ENCODE measurements at regions not wholly inside any gene's neighbourhood (a gene's known extent, or its start where the extent isn't known, plus 50 kb on each side); places are given as distances from the start of the nearest gene placed in this dataset.

DNA sequence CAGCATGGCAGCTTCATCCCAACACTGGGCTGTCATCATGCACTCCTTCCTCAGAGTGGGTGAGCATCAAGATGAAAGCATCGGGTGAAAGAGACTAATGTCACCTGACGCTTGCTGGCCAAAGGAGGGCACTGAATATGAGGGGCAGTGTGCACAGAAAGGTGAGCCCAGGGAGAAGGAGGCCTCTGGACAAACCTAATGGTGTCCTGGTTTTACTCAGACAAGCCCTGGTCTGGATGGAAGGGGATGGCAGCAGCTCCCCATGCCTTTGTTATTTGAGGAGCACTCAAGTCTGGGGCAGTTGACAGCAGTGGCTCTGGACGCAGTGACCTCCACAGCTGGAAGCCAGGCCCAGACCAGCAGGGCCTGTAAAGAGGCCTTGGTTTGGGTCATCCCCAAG lies 209.7 kb downstream of the SMAD2 start:
- H3K4me3 ChIP-seq (ENCODE audit: low read depth, low read length) = no peak overlapping the region
- DNase-seq (ENCODE audit: low read depth) = no peak
- TF ChIP-seq POLR2A (IDR thresholded peaks at IDR 0.05; ENCODE audit: extremely low read depth, insufficient read length) (no peak), CTCF (IDR thresholded peaks at IDR 0.05; ENCODE audit: low read depth, low read length) (no peak), MYC (IDR thresholded peaks at IDR 0.05; ENCODE audit: low read depth, low read length) (no peak)
- TF ChIP-seq, protein P1, sequence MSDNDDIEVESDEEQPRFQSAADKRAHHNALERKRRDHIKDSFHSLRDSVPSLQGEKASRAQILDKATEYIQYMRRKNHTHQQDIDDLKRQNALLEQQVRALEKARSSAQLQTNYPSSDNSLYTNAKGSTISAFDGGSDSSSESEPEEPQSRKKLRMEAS (IDR thresholded peaks at IDR 0.05; ENCODE audit: low read depth, low read length) = no peak

GRCh38 chr18:47719096-47719780 lies 211.2 kb downstream of the SMAD2 start:
- TF ChIP-seq POLR2A (IDR thresholded peaks at IDR 0.05; ENCODE audit: extremely low read depth, insufficient read length) = no peak
- TF ChIP-seq CTCF (IDR thresholded peaks at IDR 0.05; ENCODE audit: low read depth, low read length) = no peak
- TF ChIP-seq, protein P1 (IDR thresholded peaks at IDR 0.05; ENCODE audit: low read depth, low read length) = no peak
- TF ChIP-seq MYC (IDR thresholded peaks at IDR 0.05; ENCODE audit: low read depth, low read length) = no peak
- no peak overlapping the region for H3K4me3 ChIP-seq (ENCODE audit: low read depth, low read length)
- no peak for DNase-seq (ENCODE audit: low read depth)

- TF ChIP-seq, protein P1 (IDR thresholded peaks at IDR 0.05; ENCODE audit: low read depth, low read length) = no peak
- TF ChIP-seq CTCF (IDR thresholded peaks at IDR 0.05; ENCODE audit: low read depth, low read length) (no peak), POLR2A (IDR thresholded peaks at IDR 0.05; ENCODE audit: extremely low read depth, insufficient read length) (no peak), MYC (IDR thresholded peaks at IDR 0.05; ENCODE audit: low read depth, low read length) (no peak)
- no peak for DNase-seq (ENCODE audit: low read depth)
- H3K4me3 ChIP-seq (ENCODE audit: low read depth, low read length) = no peak overlapping the region
Observed at GRCh38 chr18:47718646-47719045, 211.8 kb downstream of the SMAD2 start.

DNA sequence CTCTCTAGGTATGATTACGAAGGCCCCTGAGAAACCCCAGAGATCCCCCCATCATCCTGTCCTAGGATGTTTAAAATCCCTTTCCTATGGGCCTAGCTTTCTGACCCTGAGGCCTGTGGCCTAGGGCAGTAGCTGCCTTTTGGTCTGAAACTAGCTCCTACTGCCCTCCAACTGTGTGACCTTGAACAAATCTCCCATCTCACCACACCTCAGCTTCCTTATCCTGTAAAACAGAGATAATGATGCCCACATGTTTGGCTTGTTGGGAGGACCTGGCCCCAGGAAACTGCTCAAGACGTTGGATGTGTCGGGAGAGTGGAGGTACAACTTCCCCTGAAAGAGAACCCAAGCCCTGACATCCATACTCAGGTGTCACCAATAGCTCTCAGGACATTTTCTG lies 213.2 kb downstream of the SMAD2 start:
- H3K4me3 ChIP-seq (ENCODE audit: low read depth, low read length) = no peak overlapping the region
- no peak for DNase-seq (ENCODE audit: low read depth)
- TF ChIP-seq POLR2A (IDR thresholded peaks at IDR 0.05; ENCODE audit: extremely low read depth, insufficient read length) (no peak), CTCF (IDR thresholded peaks at IDR 0.05; ENCODE audit: low read depth, low read length) (no peak)
- TF ChIP-seq, protein P1 (IDR thresholded peaks at IDR 0.05; ENCODE audit: low read depth, low read length) = no peak

- no peak for DNase-seq (ENCODE audit: low read depth)
- H3K4me3 ChIP-seq (ENCODE audit: low read depth, low read length) = no peak overlapping the region
- TF ChIP-seq MYC (IDR thresholded peaks at IDR 0.05; ENCODE audit: low read depth, low read length) (no peak), CTCF (IDR thresholded peaks at IDR 0.05; ENCODE audit: low read depth, low read length) (no peak), POLR2A (IDR thresholded peaks at IDR 0.05; ENCODE audit: extremely low read depth, insufficient read length) (no peak)
- TF ChIP-seq, protein P1 (IDR thresholded peaks at IDR 0.05; ENCODE audit: low read depth, low read length) = no peak
Observed at GRCh38 chr18:47716632-47717185, 213.8 kb downstream of the SMAD2 start.
